Gastroesophageal sphincter (tissue), 3 donors: ENCODE measurements at regions not wholly inside any gene's neighbourhood (a gene's known extent, or its start where the extent isn't known, plus 50 kb on each side); places are given as distances from the start of the nearest gene placed in this dataset.

Experiments used
- CTCF ChIP-seq, 4 experiments: fragments of 200-600 bp in 2 of 4; fragments of 450-650 bp in 2 of 4; sonication (generic) in 1 of 4; IDR thresholded peaks; one replicate each; pipeline ENCODE4 v1.5.1; 2017 to 2019; ENCODE audit warnings: antibody characterized with exemption in 4 of 4, mild to moderate bottlenecking in 2 of 4, moderate library complexity in 2 of 4
- EP300 ChIP-seq: sonication (generic); formaldehyde crosslinking; IDR thresholded peaks from one replicate; pipeline ENCODE4 v1.6.1; 2017; ENCODE audit warnings: antibody characterized with exemption, mild to moderate bottlenecking
- POLR2A ChIP-seq, 2 donors: fragments of 450-650 bp; IDR thresholded peaks; one replicate each; pipeline ENCODE4 v1.6.1; 2017; ENCODE audit warnings: antibody characterized with exemption in 2 of 2, mild to moderate bottlenecking in 2 of 2, moderate library complexity in 1 of 2
- POLR2AphosphoS5 ChIP-seq: sonication (generic); formaldehyde crosslinking; IDR thresholded peaks from one replicate; pipeline ENCODE4 v1.6.1; 2017; ENCODE audit warnings: antibody characterized with exemption

- TF ChIP-seq CTCF (IDR thresholded peaks at IDR 0.05), result no peak
- no peak for TF ChIP-seq POLR2A (IDR thresholded peaks at IDR 0.05)
- TF ChIP-seq POLR2AphosphoS5, result no peak
- no peak for TF ChIP-seq EP300
Observed at GRCh38 chr15:92747047-92747446, 91.5 kb upstream of the FAM174B start.
